PC-9 (cell line): ENCODE measurements at regions not wholly inside any gene's neighbourhood (a gene's known extent, or its start where the extent isn't known, plus 50 kb on each side); places are given as distances from the start of the nearest gene placed in this dataset.

Experiments used
- CTCF ChIP-seq: fragments of 200-600 bp; sonication (generic); conservative IDR thresholded peaks from 2 replicates; pipeline ENCODE4 v1.6.1; 2017; ENCODE audit warnings: mixed run types, antibody characterized with exemption, mild to moderate bottlenecking, moderate library complexity
- EZH2 ChIP-seq: fragments of 200-600 bp; sonication (generic); IDR thresholded peaks from 2 replicates; pipeline ENCODE4 v1.8.0; 2017; ENCODE audit warnings: antibody characterized with exemption, low read depth

GRCh38 chr16:26930786-26931581 lies 135.7 kb upstream of the C16orf82 start:
- TF ChIP-seq CTCF (no peak), EZH2 (no peak)
